Tibial artery (tissue), 4 donors: ENCODE measurements at regions not wholly inside any gene's neighbourhood (a gene's known extent, or its start where the extent isn't known, plus 50 kb on each side); places are given as distances from the start of the nearest gene placed in this dataset.
"Not testable (repeated sequence)": the region's sequence is repeated elsewhere in the genome, so short reads cannot be mapped to it uniquely, and the experiment has no call there.

Experiments
- DNase-seq, 2 donors: peaks; one replicate each; pipeline ENCODE4 v3.0.0-alpha.2; 2019
- H3K27ac ChIP-seq, 2 donors: fragments of 200-600 bp; sonication (generic) in 1 of 2; 1 replicate in 1 of 2; 2 replicates in 1 of 2; pipeline ENCODE4 v1.5.1; 2018 to 2019; ENCODE audit warnings: mild to moderate bottlenecking in 1 of 2
- H3K27me3 ChIP-seq, 2 donors: fragments of 200-600 bp; sonication (generic) in 1 of 2; one replicate each; pipeline versions ENCODE4 v1.5.1 to v1.6.0; 2016 to 2019
- H3K36me3 ChIP-seq, 3 donors: fragments of 200-600 bp; sonication (generic) in 2 of 3; one replicate each; pipeline ENCODE4 v1.5.1; 2016 to 2019; ENCODE audit warnings: mild to moderate bottlenecking in 2 of 3
- H3K4me1 ChIP-seq, 4 donors: fragments of 200-600 bp; sonication (generic) in 2 of 4; 1 replicate in 3 of 4; 2 replicates in 1 of 4; pipeline ENCODE4 v1.5.1; 2016 to 2019
- H3K4me3 ChIP-seq, 2 donors: fragments of 200-600 bp; sonication (generic) in 1 of 2; 1 replicate in 1 of 2; 2 replicates in 1 of 2; pipeline ENCODE4 v1.5.1; 2018 to 2019; ENCODE audit warnings: mild to moderate bottlenecking in 2 of 2
- H3K9me3 ChIP-seq, 3 donors: fragments of 200-600 bp; sonication (generic) in 1 of 3; one replicate each; pipeline ENCODE4 v1.5.1; 2016 to 2019
- intact Hi-C: fragments of 100-400 bp; cut with DNase I; formaldehyde crosslinking; loops from one replicate; pipeline ENCODE4 v1.15.0; 2023; ENCODE audit warnings: low total_unique reads
- TF ChIP-seq, protein P1 (sequence below), 2 experiments: fragments of 200-600 bp in 1 of 2; fragments of 450-650 bp in 1 of 2; IDR thresholded peaks; one replicate each; pipeline ENCODE4 v1.5.1; 2017 to 2019; ENCODE audit warnings: antibody characterized with exemption in 2 of 2, mild to moderate bottlenecking in 1 of 2, moderate library complexity in 1 of 2

- no peak for DNase-seq
- Histone ChIP-seq H3K9me3 (peaks cover 0 to 13% (median 0%) of the 10 kb centered on the region in 3 donors), H3K4me3 (no peak overlapping the region), H3K36me3 (no peaks in the 10 kb centered on the region), H3K27ac (no peak overlapping the region), H3K4me1 (no peaks in the 10 kb centered on the region), H3K27me3 (no peaks in the 10 kb centered on the region)
- intact Hi-C loops = no loop called here
- TF ChIP-seq, protein P1, sequence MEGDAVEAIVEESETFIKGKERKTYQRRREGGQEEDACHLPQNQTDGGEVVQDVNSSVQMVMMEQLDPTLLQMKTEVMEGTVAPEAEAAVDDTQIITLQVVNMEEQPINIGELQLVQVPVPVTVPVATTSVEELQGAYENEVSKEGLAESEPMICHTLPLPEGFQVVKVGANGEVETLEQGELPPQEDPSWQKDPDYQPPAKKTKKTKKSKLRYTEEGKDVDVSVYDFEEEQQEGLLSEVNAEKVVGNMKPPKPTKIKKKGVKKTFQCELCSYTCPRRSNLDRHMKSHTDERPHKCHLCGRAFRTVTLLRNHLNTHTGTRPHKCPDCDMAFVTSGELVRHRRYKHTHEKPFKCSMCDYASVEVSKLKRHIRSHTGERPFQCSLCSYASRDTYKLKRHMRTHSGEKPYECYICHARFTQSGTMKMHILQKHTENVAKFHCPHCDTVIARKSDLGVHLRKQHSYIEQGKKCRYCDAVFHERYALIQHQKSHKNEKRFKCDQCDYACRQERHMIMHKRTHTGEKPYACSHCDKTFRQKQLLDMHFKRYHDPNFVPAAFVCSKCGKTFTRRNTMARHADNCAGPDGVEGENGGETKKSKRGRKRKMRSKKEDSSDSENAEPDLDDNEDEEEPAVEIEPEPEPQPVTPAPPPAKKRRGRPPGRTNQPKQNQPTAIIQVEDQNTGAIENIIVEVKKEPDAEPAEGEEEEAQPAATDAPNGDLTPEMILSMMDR (IDR thresholded peaks at IDR 0.05) = no peak
Observed at GRCh38 chr13:19074519-19074918, 107.1 kb downstream of the TUBA3C start.

- DNase-seq, H3K27ac ChIP-seq, H3K4me1 ChIP-seq, intact Hi-C loops, H3K36me3 ChIP-seq, H3K9me3 ChIP-seq, H3K27me3 ChIP-seq, H3K4me3 ChIP-seq: not testable (repeated sequence)
Observed at GRCh38 chr13:19074106-19074505, 107.5 kb downstream of the TUBA3C start.

- H3K9me3 ChIP-seq, intact Hi-C loops, H3K4me1 ChIP-seq: not testable (repeated sequence)
Observed at GRCh38 chr13:19072956-19073706, 108.5 kb downstream of the TUBA3C start.

DNA sequence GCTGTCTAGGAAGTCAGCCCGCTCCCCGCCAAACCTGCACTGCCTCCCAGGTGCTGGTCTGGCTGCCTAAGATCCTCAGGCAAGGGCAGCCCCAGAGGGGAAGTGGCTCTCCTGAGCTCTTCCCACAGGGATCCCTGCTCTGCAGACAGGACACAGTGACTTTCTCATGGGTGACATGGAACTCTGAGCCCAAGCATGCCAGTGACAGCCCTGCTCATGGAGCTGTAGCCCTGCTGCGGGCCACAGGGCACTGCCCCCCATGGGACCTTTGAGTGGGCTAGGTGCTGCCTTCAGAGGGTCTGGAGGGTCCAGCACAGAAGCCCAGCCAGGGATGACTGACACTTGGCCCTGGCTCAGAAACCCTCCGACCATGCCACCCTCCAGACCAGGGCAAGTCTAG is 109.1 kb downstream of the TUBA3C start:
- H3K9me3 ChIP-seq = no peaks in the 10 kb centered on the region
- H3K36me3 ChIP-seq = no peaks in the 10 kb centered on the region
- no peaks in the 10 kb centered on the region for H3K27me3 ChIP-seq
- intact Hi-C loops = no loop called here
- TF ChIP-seq, protein P1 (IDR thresholded peaks at IDR 0.05) = no peak
- H3K27ac ChIP-seq = no peak overlapping the region
- H3K4me3 ChIP-seq = no peak overlapping the region
- no peak for DNase-seq
- no peaks in the 10 kb centered on the region for H3K4me1 ChIP-seq

More at GRCh38 chr13:19072956-19073706, 108.5 kb downstream of the TUBA3C start:
- H3K27me3 ChIP-seq, H3K27ac ChIP-seq, H3K4me3 ChIP-seq, H3K36me3 ChIP-seq, DNase-seq: not testable (repeated sequence)

DNA sequence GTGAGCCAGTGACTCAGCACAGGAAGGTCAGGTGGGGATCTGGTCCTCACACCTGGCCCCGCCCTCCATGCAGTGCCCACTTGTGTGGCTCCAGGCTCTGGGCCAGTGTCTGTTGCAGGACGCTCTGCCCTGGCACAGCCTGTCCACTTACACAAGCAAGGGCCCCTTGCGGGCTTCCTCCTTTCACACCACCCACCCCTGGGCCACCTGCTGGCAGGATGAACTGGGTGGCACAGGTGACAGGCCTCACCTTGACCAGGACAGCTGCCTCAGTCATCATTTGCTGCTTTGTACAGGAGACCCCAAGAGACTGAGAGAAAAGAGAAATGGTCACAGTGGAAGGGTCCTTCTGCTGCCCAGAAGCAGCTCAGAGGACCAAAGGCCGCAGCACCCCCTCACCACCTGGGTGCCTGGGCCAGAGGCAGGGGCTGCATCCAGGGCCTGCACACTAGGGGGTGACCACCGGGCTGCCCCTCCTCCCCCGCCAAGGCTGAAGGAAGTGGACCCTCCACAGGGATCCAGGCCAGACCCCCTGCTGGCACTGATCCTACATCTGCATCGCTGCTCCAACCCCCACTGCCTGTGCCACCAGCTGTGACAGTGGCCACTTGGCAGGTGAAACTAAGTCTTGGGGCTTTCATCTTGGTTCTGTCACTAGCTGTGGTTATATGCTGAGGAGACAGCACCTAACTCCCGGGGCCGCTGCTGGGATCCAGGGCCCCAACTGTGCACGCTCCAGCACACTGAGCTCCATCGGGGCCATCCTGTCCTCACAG is 110.3 kb downstream of the TUBA3C start:
- Histone ChIP-seq H3K4me1 (no peaks in the 10 kb centered on the region), H3K27me3 (no peaks in the 10 kb centered on the region), H3K36me3 (no peaks in the 10 kb centered on the region), H3K4me3 (no peak overlapping the region), H3K9me3 (no peaks in the 10 kb centered on the region), H3K27ac (no peak overlapping the region)
- TF ChIP-seq, protein P1 (IDR thresholded peaks at IDR 0.05) = no peak
- intact Hi-C loops = no loop called here
- DNase-seq = no peak

DNA sequence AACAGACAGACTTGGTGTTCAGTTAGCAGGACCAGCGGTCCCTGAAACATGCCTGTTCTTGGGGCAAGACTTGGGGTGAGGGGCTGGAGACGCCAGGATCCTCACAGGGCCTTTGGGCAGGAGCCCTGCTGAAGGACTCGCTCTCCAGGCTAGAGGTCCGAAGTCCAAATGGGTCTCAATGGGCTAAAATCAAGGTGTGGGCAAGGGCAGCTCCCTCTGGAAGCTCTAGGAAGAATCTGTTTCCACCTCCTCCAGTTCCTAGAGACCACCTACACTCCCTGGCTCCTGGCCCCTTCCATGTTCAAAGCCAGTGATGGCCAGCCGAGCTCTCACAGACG is 111.3 kb downstream of the TUBA3C start:
- no peaks in the 10 kb centered on the region for H3K36me3 ChIP-seq
- H3K4me3 ChIP-seq = no peak overlapping the region
- TF ChIP-seq, protein P1 (IDR thresholded peaks at IDR 0.05) = no peak
- H3K4me1 ChIP-seq = no peaks in the 10 kb centered on the region
- DNase-seq = no peak
- no peaks in the 10 kb centered on the region for H3K9me3 ChIP-seq
- intact Hi-C loops = no loop called here
- no peak overlapping the region for H3K27ac ChIP-seq
- no peaks in the 10 kb centered on the region for H3K27me3 ChIP-seq
